HepG2 (cell line): ENCODE measurements at regions not wholly inside any gene's neighbourhood (a gene's known extent, or its start where the extent isn't known, plus 50 kb on each side); places are given as distances from the start of the nearest gene placed in this dataset.

Experiments used
- ATAC-seq: fragments of 200-7000 bp; cut with Tn5 transposase; 3 replicates; pipeline ENCODE4 v1.9.1; 2020; ENCODE audit warnings: mild to moderate bottlenecking, moderate library complexity
- BruUV-seq: library from RNA; stranded (reverse); fragments of 400-500 nt; replicated peaks from 2 replicates; lab custom pipeline; 2021; lab: Mats Ljungman, UMichigan
- CTCF ChIA-PET: fragments of 300-600 bp; formaldehyde crosslinking; extraction: SDS; loops from one replicate; lab custom pipeline; 2021; ENCODE audit warnings: low total read pairs, inconsistent platforms, low intra/inter-chr PET ratio; lab: Yijun Ruan, JAX
- POLR2A ChIA-PET: fragments of 350-600 bp; sonication (Branson Sonifier 250); formaldehyde crosslinking; loops from one replicate; lab custom pipeline; 2020; ENCODE audit warnings: antibody characterized with exemption, inconsistent platforms; lab: Yijun Ruan, JAX
- DNase-seq: peaks from one replicate; pipeline ENCODE4 v3.0.0-alpha.2; 2015; ENCODE audit warnings: low spot score
- FAIRE-seq: peaks from 3 replicates; lab custom pipeline; 2011; peaks lifted over from hg19 to GRCh38; lab: Jason Lieb, UNC
- H2AFZ ChIP-seq: one replicate; pipeline ENCODE4 v1.6.1; 2011; ENCODE audit warnings: low read length, inconsistent platforms
- H3K27ac ChIP-seq: fragments of 300-600 bp; 3 replicates; pipeline ENCODE4 v1.8.0; 2011; ENCODE audit warnings: mixed run types, mild to moderate bottlenecking, mixed read lengths, low read length, inconsistent platforms; ENCODE audit not compliant: insufficient read depth; ENCODE audit errors: extremely low read length
- H3K27me3 ChIP-seq, 2 experiments: fragments of 200-600 bp in 1 of 2; 2 replicates in 1 of 2; 3 replicates in 1 of 2; pipeline versions ENCODE4 v1.6.0 to v1.8.0; 2011; ENCODE audit warnings: low read length in 2 of 2, mild to moderate bottlenecking in 2 of 2, moderate library complexity in 2 of 2, inconsistent platforms in 1 of 2; ENCODE audit not compliant: insufficient read depth in 2 of 2, control insufficient read depth in 1 of 2
- H3K36me3 ChIP-seq, 2 experiments: fragments of 200-600 bp in 1 of 2; replicated peaks in 1 of 2; 2 replicates in 1 of 2; 3 replicates in 1 of 2; pipeline versions ENCODE4 v1.5.1 to v1.8.0; 2011; ENCODE audit warnings: low read length in 2 of 2, inconsistent platforms in 1 of 2; ENCODE audit not compliant: insufficient read depth in 2 of 2, control insufficient read depth in 1 of 2
- H3K4me1 ChIP-seq: 2 replicates; pipeline ENCODE4 v1.5.1; 2012; ENCODE audit warnings: low read length, inconsistent platforms; ENCODE audit not compliant: insufficient read depth
- H3K4me2 ChIP-seq: 2 replicates; pipeline ENCODE4 v1.6.0; 2011; ENCODE audit warnings: low read depth, low read length, inconsistent platforms
- H3K4me3 ChIP-seq, 3 experiments: fragments of 200-600 bp in 1 of 3; sonication (generic), shearing (Covaris generic) in 1 of 3; replicated peaks in 1 of 3; 2 replicates each; pipeline ENCODE4 v1.5.1; 2011 to 2016; ENCODE audit warnings: low read length in 3 of 3, inconsistent platforms in 2 of 3, low read depth in 2 of 3, mild to moderate bottlenecking in 2 of 3, control low read depth in 1 of 3, mixed read lengths in 1 of 3; ENCODE audit not compliant: insufficient read depth in 1 of 3
- H3K79me2 ChIP-seq: one replicate; pipeline ENCODE4 v1.6.1; 2011; ENCODE audit warnings: low read length, inconsistent platforms; ENCODE audit not compliant: insufficient read depth
- H3K9ac ChIP-seq: 2 replicates; pipeline ENCODE4 v1.6.0; 2011; ENCODE audit warnings: mild to moderate bottlenecking, low read depth, low read length, inconsistent platforms; ENCODE audit not compliant: insufficient read depth
- H3K9me3 ChIP-seq: 2 replicates; pipeline ENCODE4 v1.5.1; 2012; ENCODE audit warnings: mild to moderate bottlenecking, low read length
- H4K20me1 ChIP-seq: 2 replicates; pipeline ENCODE4 v1.6.0; 2011; ENCODE audit warnings: inconsistent platforms, mild to moderate bottlenecking, low read length, moderate library complexity; ENCODE audit not compliant: insufficient read depth
- CBFB ChIP-seq: sonication (generic); formaldehyde crosslinking; IDR thresholded peaks from 2 replicates; pipeline ENCODE4 v1.4.0; 2020; ENCODE audit warnings: missing genetic modification reagents
- CEBPB ChIP-seq: IDR thresholded peaks from 2 replicates; pipeline ENCODE4 v1.6.1; 2011; ENCODE audit warnings: low read depth, low read length, improper control_type of control experiment, borderline replicate concordance
- GPN1 ChIP-seq: sonication (generic); formaldehyde crosslinking; IDR thresholded peaks from 2 replicates; pipeline ENCODE4 v1.5.1; 2020; ENCODE audit warnings: missing genetic modification reagents, borderline replicate concordance
- HNRNPH1 ChIP-seq: fragments of 200-400 bp; formaldehyde crosslinking; optimal IDR thresholded peaks from 2 replicates; pipeline ENCODE3; 2017; ENCODE audit warnings: mild to moderate bottlenecking, low read depth, low read length
- IKZF4 ChIP-seq: sonication (generic); formaldehyde crosslinking; IDR thresholded peaks from 2 replicates; pipeline ENCODE4 v1.5.1; 2020; ENCODE audit warnings: borderline replicate concordance, mild to moderate bottlenecking, low read depth, missing genetic modification reagents; ENCODE audit errors: not compliant biosample characterization
- NFATC3 ChIP-seq: sonication (generic); formaldehyde crosslinking; IDR thresholded peaks from 2 replicates; pipeline ENCODE4 v1.5.1; 2020; ENCODE audit warnings: mild to moderate bottlenecking, missing genetic modification reagents
- SNAPC2 ChIP-seq: sonication (generic); formaldehyde crosslinking; IDR thresholded peaks from 2 replicates; pipeline ENCODE4 v1.8.1; 2022; ENCODE audit warnings: mild to moderate bottlenecking, missing genetic modification reagents
- SRF ChIP-seq: IDR thresholded peaks from 2 replicates; pipeline ENCODE4 v1.6.1; 2011; ENCODE audit warnings: mild to moderate bottlenecking, low read depth, low read length, moderate library complexity
- TBL1XR1 ChIP-seq: fragments of 150-350 bp; IDR thresholded peaks from 2 replicates; pipeline ENCODE4 v1.6.1; 2014; ENCODE audit warnings: borderline replicate concordance, low read length; ENCODE audit not compliant: partially characterized antibody
- ZFP62 ChIP-seq: sonication (generic); formaldehyde crosslinking; IDR thresholded peaks from 2 replicates; pipeline ENCODE4 v1.4.0; 2020; ENCODE audit warnings: missing genetic modification reagents
- ZNF30 ChIP-seq: sonication (generic); formaldehyde crosslinking; IDR thresholded peaks from 2 replicates; pipeline ENCODE4 v1.5.0; 2020; ENCODE audit warnings: mild to moderate bottlenecking, missing genetic modification reagents
- ZNF33B ChIP-seq: sonication (generic); formaldehyde crosslinking; IDR thresholded peaks from 2 replicates; pipeline ENCODE4 v1.5.1; 2020; ENCODE audit warnings: mild to moderate bottlenecking, missing genetic modification reagents
- ZNF44 ChIP-seq: sonication (generic); formaldehyde crosslinking; IDR thresholded peaks from 2 replicates; pipeline ENCODE4 v1.5.1; 2020; ENCODE audit warnings: mild to moderate bottlenecking, missing genetic modification reagents
- WGBS: methylation state at CpG from one replicate; pipeline ENCODE4 v1.1.6; 2017; ENCODE audit warnings: low lambda C conversion rate; 5-methylcytosine and 5-hydroxymethylcytosine counted together
- in situ Hi-C: cut with HindIII; loops from 2 replicates; pipeline ENCODE4 v1.10.0; 2017; ENCODE audit warnings: low pct_unique_long_range_greater_than_20kb; ENCODE audit not compliant: extremely low pct_ligation_motif_present
- intact Hi-C: fragments of 100-400 bp; cut with micrococcal nuclease; formaldehyde crosslinking; loops from one replicate; pipeline ENCODE4 v1.10.0; 2022; ENCODE audit not compliant: unreplicated experiment
- TF ChIP-seq, protein P1 (sequence below): sonication (generic); formaldehyde crosslinking; IDR thresholded peaks from 2 replicates; pipeline ENCODE4 v1.8.1; 2022; ENCODE audit warnings: mild to moderate bottlenecking, missing genetic modification reagents
- TF ChIP-seq, protein P2 (sequence below): sonication (generic); formaldehyde crosslinking; IDR thresholded peaks from 2 replicates; pipeline ENCODE4 v1.4.0; 2020; ENCODE audit warnings: mild to moderate bottlenecking, missing genetic modification reagents
- TF ChIP-seq, protein P3 (sequence below): sonication (generic); formaldehyde crosslinking; conservative IDR thresholded peaks from 2 replicates; pipeline ENCODE4 v1.8.0; 2022; ENCODE audit warnings: mild to moderate bottlenecking, moderate library complexity, missing genetic modification reagents

DNA sequence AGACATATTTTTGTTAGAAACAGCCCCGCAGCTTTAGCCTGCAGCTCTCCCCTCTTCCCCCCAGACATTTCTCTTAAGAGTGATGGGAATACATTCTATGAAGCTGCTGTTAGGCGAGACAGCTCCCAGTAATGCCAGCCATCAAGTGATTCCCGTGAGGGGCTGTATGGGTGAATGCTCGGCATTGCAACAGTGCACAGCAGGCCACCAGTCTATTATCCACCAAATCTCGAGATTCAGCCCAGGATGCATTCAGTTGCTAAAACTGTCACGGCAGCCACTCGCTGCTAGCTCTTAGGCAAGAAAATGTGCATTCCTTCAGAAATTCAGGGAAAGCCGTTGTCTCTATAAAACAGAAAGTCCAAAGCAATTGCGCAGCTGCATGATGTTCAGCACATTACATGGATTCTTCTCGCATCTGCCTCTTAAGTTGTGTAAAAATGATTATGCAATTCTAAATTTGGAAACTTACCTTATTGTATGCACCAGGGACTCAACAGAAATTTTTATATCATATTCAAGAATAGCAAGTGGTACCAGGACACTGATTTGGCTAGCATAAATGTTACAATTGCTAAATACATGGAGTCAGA, 211.3 kb upstream of the ARL4C start:
- no peak for ATAC-seq
- in situ Hi-C loops = no loop called here
- Histone ChIP-seq H2AFZ (no peak overlapping the region), H3K9ac (no peak overlapping the region), H3K4me3 (no peak overlapping the region), H3K27me3 (no peaks in the 10 kb centered on the region)
- CTCF ChIA-PET = no interaction called here
- no peak for DNase-seq
- TF ChIP-seq GPN1 (CRISPR knock-in tag) = no peak
- 0 out of 2 replicates have a peak, but pooled peaks have one; percentile 1 for TF ChIP-seq CEBPB
- TF ChIP-seq, all 625 proteins: peak for 1
- H3K79me2 ChIP-seq = no peaks in the 10 kb centered on the region
- FAIRE-seq = no peak
- intact Hi-C loops = no loop called here
- H3K4me2 ChIP-seq = no peak overlapping the region
- no peaks in the 10 kb centered on the region for H3K36me3 ChIP-seq
- POLR2A ChIA-PET = interaction anchor here (0.9 to 1.8 kb wide), 2 partner anchors 14 to 28 kb away, joined by 3 to 7 read pairs; no protein-coding TSS in a partner anchor
- H3K27ac ChIP-seq = no peak overlapping the region
- no TSS peak for BruUV-seq
- H3K4me1 ChIP-seq = peaks cover 58% of the 10 kb centered on the region
- 81% methylated on average over 10 of the region's 10 CpGs for WGBS
- H4K20me1 ChIP-seq = no peaks in the 10 kb centered on the region
- no peaks in the 10 kb centered on the region for H3K9me3 ChIP-seq

DNA sequence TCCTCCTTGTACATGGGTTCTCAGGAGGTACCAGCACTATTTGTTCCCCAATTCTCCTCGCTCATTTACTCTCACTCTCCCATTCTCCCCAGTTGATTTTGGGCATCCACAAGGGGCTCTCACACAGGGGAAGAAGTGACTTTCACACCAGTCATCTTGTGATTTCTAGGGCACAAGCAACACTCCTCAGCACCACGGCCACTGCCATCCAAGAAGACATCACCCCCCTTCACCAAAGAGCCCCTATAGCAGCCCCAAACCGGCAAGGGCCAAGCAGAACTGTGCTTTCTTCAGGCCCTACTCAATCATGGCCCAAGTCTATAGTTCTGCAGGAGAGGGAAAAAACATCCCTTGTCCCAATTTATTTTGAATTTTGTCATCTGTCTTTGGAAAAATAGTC, 209.2 kb upstream of the ARL4C start:
- Histone ChIP-seq H3K4me3 (no peak overlapping the region), H4K20me1 (no peaks in the 10 kb centered on the region), H3K4me2 (no peak overlapping the region), H3K9ac (no peak overlapping the region), H2AFZ (no peak overlapping the region), H3K27ac (no peak overlapping the region), H3K4me1 (peaks cover 49% of the 10 kb centered on the region), H3K36me3 (no peaks in the 10 kb centered on the region), H3K9me3 (no peaks in the 10 kb centered on the region), H3K79me2 (no peaks in the 10 kb centered on the region), H3K27me3 (no peaks in the 10 kb centered on the region)
- DNase-seq (no peak), ATAC-seq (no peak), FAIRE-seq (no peak)
- POLR2A ChIA-PET = no interaction called here
- intact Hi-C loops = no loop called here
- CTCF ChIA-PET = no interaction called here
- BruUV-seq = no TSS peak
- 92% methylated on average over 3 of the region's 3 CpGs for WGBS
- in situ Hi-C loops = no loop called here
- no peak for TF ChIP-seq NFATC3
- no peak for TF ChIP-seq ZNF44 (CRISPR knock-in tag)
- TF ChIP-seq IKZF4 (CRISPR knock-in tag) = no peak
- no peak for TF ChIP-seq TBL1XR1
- TF ChIP-seq, protein P1, sequence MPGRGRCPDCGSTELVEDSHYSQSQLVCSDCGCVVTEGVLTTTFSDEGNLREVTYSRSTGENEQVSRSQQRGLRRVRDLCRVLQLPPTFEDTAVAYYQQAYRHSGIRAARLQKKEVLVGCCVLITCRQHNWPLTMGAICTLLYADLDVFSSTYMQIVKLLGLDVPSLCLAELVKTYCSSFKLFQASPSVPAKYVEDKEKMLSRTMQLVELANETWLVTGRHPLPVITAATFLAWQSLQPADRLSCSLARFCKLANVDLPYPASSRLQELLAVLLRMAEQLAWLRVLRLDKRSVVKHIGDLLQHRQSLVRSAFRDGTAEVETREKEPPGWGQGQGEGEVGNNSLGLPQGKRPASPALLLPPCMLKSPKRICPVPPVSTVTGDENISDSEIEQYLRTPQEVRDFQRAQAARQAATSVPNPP (CRISPR knock-in tag) = no peak
- no peak for TF ChIP-seq HNRNPH1
- TF ChIP-seq ZNF33B (CRISPR knock-in tag) = no peak
- no peak for TF ChIP-seq SNAPC2 (CRISPR knock-in tag)
- no peak for TF ChIP-seq SRF
- TF ChIP-seq ZNF30 (CRISPR knock-in tag) = no peak
- TF ChIP-seq CBFB = no peak
- TF ChIP-seq, protein P2, sequence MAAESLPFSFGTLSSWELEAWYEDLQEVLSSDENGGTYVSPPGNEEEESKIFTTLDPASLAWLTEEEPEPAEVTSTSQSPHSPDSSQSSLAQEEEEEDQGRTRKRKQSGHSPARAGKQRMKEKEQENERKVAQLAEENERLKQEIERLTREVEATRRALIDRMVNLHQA (CRISPR knock-in tag) = no peak
- no peak for TF ChIP-seq ZFP62 (CRISPR knock-in tag)
- TF ChIP-seq, protein P3, sequence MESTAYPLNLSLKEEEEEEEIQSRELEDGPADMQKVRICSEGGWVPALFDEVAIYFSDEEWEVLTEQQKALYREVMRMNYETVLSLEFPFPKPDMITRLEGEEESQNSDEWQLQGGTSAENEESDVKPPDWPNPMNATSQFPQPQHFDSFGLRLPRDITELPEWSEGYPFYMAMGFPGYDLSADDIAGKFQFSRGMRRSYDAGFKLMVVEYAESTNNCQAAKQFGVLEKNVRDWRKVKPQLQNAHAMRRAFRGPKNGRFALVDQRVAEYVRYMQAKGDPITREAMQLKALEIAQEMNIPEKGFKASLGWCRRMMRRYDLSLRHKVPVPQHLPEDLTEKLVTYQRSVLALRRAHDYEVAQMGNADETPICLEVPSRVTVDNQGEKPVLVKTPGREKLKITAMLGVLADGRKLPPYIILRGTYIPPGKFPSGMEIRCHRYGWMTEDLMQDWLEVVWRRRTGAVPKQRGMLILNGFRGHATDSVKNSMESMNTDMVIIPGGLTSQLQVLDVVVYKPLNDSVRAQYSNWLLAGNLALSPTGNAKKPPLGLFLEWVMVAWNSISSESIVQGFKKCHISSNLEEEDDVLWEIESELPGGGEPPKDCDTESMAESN (CRISPR knock-in tag) = no peak
